ENCODE measurements at regions not wholly inside any gene's neighbourhood (a gene's known extent, or its start where the extent isn't known, plus 50 kb on each side); places are given as distances from the start of the nearest gene placed in this dataset.

DNA sequence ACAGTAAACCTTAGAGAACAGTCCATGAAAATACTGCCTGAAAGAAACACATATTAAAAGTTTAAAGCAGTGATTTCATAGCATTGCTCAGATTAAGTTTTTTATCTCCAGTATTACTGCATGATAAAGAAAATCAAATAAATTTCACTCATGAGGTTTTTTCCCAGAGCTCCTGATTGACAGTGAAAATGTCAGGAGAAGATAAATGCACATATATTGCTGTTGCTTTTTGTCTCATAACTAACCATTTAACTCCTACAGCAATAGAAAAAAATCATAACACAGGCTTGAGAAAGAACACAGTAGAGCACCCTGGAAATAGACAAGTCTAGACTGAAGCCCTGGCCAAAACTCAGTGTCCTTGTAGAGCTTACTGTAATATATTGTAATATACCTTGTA is 391.0 kb downstream of the TMX3 start:
- DNase-seq: no peak

DNA sequence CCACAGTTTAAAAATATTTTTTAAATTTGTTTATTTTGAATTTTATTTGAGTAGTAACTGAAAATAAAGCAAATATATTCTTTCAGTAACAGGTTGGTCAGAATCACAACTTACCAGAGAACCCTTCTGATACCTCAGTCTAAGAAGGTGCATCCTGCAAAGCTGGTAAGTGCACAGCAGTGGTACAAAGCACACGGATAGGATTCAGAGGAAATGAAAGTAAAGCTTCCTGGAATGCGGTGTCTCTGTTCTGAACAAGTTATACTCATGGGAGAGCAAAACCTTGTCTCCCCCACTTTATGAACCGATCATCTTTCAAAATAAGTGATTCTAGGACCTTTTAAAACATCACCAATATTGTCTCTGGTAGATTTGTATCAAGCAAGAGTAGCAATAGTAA is 398.3 kb downstream of the TMX3 start:
- DNase-seq: no peak

DNA sequence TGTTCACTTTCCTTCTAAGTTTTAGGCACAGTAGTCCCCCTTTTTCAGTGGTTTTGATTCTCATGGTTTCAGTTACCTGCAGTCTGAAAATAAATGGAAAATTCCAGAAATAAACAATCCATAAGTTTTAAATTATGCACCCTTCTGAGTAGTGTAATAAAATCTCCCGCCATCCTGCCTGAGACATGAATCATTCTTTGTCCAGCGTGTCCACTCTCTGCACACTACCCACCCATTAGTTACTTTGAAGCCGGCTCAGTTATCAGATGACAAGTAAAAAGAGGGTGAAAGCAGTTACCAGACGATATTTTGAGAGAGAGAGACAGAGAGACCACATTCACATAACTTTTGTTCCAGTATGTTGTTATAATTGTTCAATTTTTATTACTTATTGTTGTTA is 400.5 kb downstream of the TMX3 start:
- no peak for DNase-seq

DNA sequence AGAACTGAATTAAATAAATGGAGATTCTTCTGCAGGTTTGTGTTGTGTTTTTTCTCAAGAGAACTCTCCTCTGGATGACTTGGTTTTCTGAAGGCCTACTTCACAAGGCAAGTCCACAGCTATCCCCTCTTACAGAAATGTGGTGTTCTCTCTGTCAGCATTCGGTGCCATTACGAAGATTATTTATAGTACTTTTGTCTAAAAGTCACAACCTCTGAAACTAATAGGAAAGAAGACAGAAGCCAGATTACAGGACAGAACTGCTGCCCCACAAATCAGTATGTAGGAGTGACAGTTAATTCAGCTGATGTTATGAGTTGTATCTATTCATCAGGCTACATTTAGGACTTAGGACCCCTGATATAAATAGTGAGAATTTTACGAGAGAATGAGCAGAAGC is 413.5 kb downstream of the TMX3 start:
- no peak for DNase-seq

DNA sequence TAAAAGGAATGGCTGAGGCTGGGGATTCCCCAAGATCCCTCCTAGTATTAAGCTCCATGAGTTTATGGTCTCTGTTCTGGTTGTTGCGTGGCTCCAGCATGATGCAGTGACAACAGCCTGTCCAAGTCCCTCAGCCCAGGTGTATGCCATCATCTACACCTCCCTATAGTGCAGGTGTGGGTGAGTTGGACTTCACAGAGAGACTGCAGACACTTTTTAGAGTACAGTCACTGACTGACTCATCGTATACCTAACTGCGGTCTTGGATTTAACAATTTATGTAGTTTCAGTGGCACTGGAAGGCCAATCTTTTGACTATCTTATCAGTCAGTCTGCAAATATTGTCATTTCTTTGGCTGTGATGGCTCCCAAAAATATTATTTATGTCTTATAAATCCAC is 415.0 kb downstream of the TMX3 start:
- DNase-seq: no peak

DNA sequence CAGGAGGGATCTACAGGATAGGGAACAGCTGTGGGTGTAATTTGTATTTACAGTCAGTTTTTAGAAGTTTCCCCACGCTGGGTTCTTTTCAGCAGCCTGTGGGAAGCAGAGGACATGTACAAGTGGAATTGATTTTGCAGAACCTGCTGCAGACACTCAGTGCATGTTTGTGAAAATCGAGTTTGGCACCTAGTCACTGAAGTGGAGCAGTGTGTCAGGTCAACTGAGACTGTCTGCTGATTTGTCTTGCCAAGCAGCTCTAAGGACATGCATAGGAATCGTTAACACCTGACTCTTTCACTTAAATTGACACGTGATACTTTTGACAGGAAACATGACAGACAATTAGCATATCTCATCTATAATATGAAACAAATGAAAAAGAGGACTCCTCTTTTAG is 416.6 kb downstream of the TMX3 start:
- no peak for DNase-seq

DNA sequence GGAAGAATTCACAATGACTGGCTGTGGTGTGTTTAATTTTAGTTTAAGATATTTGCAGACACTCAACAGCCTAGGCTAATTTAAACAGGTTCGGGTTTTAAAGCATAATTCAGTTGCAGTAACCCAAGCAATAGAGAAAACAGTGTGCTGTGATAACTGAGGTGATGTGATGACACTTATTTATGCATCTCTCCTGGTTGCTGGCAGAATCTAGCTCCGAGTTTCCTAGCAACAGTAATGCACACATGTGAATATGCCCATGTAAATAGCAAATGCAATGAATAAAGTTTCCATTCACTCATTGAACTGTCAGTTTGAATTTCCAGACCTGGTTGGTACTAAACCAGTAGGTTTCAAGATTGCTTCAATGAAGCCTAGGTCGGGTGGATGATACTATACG is 426.5 kb downstream of the TMX3 start:
- no peak for DNase-seq

DNA sequence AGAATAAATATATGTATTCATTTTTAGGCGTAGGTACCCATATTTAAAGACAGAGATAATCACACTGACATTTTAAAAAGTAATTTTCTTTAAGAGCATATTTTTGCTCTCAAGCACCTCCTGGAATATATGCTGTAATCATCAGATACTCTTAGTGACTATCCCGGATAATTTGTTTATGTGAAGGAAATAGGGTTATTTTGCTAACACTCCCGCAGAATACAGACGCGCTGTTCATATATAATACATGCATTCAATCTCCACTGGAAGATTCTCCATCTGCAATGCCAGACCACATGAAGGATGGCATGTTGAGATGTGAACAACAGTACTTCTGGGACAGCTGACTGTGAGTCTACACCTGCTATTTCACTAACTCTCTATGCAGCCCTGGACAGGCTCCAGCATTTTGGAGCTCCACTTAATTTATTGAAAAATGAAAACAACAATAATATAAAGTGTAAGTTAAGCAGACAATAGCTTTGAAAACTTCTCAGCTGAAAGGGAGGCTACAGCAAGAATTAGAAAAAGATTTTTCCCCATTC is 430.6 kb downstream of the TMX3 start:
- DNase-seq: no peak

DNA sequence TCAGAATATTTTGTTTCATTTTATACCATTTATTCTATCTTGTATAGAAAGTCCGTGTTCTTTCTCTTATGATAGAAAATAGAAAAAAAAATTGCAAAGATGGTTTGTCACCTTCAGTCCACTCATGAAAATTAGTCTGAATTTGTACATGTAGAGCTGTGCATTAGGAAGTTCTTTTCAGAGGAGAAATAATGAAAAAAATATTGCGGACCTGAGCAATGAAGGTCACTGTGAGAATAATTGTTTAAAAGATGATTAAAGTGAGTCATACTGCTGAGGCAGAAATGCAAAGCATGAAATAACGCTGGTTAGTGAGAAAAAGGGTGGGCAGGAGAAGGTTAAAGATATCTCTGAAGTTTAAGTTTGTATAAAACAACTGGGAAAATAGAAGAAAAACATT is 431.1 kb downstream of the TMX3 start:
- no peak for DNase-seq

DNA sequence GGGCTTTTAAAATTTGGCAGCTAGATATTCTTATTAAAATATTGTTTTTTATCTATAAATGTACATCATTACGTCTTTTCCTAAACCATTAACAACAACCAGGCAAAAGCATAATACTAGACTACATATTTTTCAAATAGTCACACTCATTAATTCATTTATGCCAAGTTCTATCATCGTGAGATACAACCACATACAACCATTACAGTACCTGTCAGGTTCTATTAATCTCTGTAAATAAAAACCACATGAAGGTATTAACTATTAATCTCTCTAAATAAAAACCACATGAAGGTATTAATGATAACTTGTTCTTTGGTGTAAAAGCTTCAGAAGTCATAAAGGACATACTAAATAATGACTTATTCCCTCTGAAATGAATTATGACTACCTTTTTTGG is 432.7 kb downstream of the TMX3 start:
- no peak for DNase-seq

DNA sequence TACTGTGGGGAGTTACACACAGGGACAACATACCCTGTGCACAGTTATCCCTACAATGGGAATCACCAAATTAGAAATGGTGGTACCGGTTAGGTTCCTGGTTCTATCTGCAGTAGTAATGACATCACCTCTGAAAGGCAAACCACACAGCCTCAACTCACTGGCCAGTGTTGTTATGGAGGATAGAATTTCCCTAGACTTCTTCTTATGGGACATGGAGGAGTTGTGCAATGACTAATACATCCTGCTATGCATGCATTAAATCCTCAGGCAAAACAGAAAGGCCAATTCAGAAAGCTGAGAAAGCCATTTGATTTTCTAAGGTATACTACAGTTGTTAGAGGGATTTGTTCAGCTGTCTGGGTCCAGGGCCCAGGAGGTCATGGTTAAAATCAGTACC is 439.3 kb downstream of the TMX3 start:
- no peak for DNase-seq

DNA sequence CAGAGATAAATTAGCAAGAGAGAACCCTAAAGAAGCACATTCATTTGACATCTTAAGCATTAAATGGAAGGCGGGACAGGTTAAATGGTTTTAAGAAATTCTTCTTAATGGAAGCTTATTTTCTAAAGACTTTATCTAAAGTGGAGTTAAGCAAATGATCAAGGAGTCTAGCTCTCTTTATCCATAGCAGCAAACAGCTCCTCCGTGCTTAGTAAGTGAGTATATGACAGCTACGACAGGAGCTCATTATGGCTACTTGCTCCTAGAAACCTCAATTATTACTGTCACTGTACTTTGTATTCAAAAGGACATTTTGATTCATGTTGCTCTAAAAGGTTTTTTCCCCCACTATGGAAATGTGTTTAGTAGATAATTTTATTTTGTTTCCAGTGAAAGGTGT is 444.9 kb downstream of the TMX3 start:
- DNase-seq: no peak

DNA sequence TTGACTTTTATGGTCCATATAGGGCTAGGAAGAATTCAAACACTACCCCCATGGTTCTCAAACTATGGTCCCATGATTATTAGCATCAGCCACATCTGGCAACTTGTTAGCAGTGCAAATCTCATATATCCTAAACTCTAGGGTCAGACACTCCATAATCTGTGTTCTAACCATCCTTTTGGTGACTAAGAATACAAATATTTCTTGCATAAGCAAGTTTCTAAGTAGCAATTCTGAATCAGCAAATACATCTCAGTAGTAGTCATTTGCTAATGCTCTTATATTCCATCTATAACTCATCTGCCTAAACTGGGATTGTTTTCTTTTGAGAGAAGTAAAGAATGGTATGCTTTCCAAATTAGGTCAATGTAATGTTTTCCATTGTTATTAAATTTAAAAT is 447.3 kb downstream of the TMX3 start:
- no peak for DNase-seq

DNA sequence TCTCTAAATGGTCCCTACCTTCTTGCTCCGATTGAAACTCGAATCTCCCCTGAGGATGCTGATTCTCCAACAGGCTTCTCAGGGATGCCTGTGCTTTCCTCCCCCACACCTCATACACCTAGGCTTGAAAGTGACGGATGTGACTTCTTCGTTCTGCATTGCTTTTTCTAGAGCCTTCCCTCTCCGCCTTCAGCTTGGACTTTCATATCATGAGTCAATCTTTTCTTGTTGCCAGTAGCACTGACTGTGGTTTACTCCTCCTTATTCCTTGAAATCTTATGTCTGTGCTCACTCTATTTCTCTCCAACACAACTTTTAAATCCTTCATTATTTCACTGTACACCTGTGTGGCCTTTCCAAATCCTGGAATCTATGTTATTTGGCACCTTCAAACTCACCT is 451.4 kb downstream of the TMX3 start:
- no peak for DNase-seq

DNA sequence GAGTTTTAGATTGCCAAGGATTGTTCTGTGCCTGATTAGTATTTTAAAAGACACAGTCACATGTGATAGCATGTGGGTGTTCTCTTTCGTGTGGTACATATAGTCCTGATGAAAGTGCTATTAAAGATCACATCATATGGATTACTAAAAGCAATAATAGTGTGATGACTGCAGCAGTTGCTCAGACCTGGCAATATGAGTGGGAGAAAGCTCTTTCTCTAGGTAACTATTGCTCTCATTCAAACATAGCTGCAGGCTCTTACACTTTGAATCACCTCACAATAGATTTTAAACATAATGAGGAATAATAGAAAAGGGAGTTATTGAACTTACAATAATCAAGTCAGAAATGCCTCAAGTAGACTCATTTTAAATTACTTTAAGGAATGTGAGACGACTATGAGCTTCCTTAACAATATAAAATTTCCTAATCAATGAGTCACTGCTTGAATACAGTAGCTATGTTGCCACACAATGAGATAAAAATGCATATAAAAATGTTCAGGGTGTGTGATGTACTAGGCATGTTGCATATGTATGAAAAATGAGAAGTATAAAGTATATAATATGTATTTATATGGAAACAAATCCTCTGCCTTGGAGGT is 452.1 kb downstream of the TMX3 start:
- DNase-seq: no peak

DNA sequence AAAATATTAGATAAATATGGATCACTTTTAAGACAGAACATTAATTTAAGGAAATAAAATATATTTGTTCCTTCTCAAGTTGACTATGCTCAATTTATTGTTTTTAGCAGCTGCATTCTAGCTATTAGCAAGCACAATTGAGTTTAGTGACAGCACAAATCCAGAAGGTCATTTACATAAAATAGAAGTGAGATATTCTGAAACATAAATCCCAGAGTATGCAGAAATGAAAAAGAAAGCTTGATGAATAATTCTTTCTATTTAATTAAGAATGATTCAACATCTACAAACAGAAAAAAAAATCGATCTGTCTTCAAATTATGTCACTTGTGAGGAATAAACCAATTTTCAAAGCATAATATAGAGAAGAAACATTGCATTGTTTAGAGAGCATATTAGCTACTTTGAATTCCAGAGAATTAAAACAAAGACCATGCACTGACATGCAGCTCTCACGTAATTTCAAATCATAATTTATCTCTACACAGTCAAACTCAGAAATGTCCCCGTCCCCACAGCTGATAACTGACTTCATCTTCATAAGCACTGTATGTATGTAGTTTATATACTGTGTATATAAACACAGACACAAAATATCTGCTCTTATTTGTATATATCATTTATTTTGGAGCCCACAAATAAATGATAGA is 458.4 kb downstream of the TMX3 start:
- no peak for DNase-seq

DNA sequence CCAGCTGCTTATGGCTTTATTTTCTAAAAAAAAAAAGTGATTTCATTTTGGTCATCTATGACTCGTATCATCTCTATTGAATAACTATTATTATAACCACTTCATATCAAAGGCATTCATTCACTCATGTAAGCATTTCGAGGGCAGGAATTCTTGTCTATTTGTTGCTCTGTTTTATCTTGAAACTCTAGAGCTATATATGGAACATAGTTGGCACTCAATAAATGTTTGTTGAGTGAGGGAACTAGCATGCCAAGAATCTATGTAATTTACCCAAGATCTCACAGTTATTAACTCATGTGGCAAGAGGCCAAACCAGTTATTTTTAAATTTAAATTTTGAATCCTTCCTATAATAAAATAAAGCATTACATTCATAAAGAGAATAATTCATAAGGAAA is 470.1 kb downstream of the TMX3 start:
- DNase-seq: no peak

DNA sequence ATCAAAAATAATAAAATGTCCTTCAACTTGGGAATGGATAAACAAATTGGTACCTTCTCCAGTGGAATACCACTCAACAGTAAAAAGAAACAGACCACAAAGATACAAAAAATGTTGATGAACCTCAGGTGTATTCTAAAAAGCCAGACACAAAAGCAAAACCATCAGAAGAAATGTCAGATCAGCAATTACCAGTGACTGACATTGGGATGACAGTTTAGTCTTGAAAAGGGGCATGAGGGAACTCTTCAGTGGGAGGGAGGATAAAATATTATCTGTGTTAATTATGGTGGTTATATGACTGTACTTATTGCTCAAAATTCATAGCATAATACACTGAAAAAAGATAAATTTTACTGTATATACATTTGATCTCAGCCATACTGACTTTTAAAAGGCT is 473.0 kb downstream of the TMX3 start:
- no peak for DNase-seq

DNA sequence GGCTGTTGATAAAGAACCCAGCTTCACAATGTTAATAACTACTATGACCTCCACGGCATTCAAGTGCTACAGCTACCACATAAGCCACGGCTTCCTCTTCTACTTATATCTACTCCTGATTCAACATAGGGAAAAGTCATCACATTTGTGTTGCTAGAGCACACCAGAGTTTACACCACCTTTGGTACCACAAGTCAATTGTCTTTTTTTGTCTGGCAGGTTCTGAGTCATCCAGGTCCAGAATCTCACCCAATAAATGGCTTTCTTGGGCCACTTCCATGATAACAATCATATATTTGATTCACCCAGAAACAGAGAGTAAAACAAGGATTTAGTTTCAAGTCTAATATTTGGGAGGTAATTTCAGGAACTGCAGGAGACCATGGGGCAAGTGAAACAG is 480.2 kb downstream of the TMX3 start:
- DNase-seq: no peak

DNA sequence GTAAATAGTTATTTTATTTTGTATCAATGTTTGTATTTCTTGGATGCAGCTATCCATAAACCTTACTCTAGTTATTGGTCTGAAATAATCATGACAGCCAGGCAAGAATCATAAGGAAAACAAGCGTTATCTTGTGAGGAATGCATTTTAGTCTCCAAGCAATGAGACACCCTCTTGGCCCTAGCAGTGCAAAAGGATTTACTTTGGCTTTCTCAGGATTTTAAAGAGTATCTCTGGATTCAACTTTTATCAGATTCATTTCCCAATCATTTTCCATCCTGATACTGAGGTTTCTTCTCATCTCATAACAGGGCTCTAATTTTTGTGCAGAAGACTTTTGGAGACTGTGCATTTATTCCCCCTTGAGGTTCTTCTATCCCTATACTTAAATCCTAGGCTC is 480.8 kb downstream of the TMX3 start:
- DNase-seq: no peak

DNA sequence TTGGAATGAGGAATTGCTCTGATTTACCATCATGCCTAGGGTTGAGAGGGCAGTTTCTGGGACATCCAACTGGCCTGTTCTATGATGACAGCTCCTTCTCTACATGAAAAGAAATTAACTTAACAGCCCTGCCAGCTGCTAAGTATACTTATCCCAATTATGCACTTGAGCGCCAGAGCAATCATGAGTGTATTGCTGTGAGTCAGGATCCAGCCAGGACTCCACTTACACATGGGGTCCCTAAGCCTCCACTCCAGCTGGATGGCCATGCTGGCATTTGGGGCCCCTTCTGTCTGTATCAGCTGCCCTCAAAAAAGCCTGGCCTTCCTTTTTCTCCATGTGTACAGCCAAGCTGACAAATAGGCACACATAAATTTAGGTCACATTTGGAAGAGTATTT is 481.9 kb downstream of the TMX3 start:
- DNase-seq: no peak

DNA sequence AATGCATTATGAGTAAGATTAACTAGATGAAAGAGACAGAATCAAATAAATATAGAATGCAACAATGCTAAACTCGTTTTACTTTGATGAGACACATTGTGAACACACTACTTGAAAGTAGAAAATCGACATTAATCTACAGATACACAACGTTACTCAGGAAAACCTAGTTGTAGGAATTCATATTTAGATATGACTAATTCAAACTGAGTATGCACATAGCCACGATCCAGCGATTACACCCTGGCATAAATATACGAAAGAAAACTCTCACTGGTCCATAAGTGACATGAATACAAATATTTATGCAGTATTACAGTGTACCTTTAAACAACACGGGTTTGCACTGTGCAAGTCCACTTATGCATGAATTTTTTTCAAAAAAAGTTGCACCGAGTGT is 485.6 kb downstream of the TMX3 start:
- no peak for DNase-seq

DNA sequence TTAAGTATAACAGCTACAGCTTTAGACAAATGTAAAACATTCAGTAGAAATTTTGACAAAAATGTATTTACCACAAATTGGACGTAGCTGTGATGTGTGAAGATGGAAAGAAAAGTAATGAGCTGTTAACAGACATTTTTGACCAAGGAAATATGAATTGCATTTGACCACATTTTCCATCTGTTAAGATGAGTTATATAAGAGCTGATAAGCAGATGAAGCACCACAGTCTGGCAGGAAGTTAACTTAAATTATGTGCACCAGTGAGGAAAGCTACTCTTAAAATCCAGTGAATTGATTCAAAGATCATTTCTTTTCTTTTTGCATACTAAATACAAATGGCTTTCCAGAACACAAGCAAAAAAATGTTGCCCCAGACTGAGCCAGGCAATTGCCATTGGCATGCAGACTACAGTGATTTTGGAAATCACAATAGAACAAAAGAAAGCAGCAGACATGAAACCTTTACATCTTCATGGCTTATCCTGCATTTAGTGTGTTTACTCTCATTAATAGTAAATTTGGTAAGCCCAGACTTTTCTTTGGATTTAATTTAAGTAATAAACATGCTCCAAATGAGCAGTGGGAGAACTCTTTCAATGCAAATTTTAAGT is 493.7 kb downstream of the TMX3 start:
- no peak for DNase-seq

DNA sequence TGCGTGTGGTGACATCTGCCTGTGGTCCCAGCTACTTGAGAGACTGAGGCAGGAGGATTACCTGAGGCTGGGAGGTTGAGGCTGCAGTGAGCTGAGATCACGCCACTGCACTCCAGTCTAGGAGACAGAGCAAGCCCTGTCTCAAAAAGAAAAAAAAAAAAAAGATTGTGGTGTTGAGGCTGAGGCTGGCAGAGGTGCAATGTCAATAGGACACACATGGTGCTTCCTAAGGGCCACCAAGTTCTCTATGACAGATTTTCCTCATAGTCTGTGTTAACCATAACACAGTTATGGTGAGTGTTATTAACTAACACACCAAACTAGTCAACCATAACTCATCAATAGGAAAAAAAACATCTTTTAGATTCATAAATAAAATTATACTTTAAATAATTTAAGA is 494.4 kb downstream of the TMX3 start:
- DNase-seq: no peak

DNA sequence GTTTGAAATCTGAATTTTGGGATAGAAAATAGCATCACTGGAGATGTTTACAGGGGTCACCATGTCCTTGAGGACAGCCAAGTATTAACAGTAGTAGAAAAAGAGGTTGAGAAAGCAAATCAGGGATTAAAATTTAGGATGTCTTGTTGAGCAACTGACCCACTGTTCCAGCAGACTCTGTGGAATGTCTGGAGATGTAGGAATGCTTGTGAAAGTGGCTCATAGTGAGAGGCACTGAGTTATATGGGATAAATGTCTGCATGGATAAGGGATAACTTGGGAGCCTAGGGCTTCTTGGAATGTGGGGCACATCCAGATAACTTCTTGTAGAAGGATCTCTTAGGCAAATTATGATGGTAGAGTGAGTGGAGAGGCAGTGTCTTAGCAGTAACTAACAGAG is 495.0 kb downstream of the TMX3 start:
- DNase-seq: no peak

All from left hindlimb (tissue), 1 donor.